ENCODE measurements at regions not wholly inside any gene's neighbourhood (a gene's known extent, or its start where the extent isn't known, plus 50 kb on each side); places are given as distances from the start of the nearest gene placed in this dataset.

- DNase-seq (ENCODE audit: low read depth), result no peak
These were observed 161.0 kb downstream of the TRMT11 start for GRCh38 chr6:126147291-126147815.

- DNase-seq (ENCODE audit: low read depth), result no peak
These were observed 162.5 kb downstream of the TRMT11 start for GRCh38 chr6:126148853-126149252.

- no peak for DNase-seq (ENCODE audit: low read depth)
These were observed 166.0 kb downstream of the TRMT11 start for GRCh38 chr6:126152372-126152745.

- DNase-seq (ENCODE audit: low read depth), result no peak
These were observed 167.3 kb downstream of the TRMT11 start for GRCh38 chr6:126153661-126154060.

GRCh38 chr6:126156973-126157372 is 170.6 kb downstream of the TRMT11 start:
- no peak for DNase-seq (ENCODE audit: low read depth)

- DNase-seq (ENCODE audit: low read depth), result no peak
These were observed 172.2 kb upstream of the CENPW start for GRCh38 chr6:126167726-126168125.

- DNase-seq (ENCODE audit: low read depth), result no peak
These were observed 169.5 kb upstream of the CENPW start for GRCh38 chr6:126170433-126170832.

GRCh38 chr6:126170978-126171382 is 168.9 kb upstream of the CENPW start:
- no peak for DNase-seq (ENCODE audit: low read depth)

GRCh38 chr6:126172131-126172530 is 167.8 kb upstream of the CENPW start:
- DNase-seq (ENCODE audit: low read depth), result no peak

- no peak for DNase-seq (ENCODE audit: low read depth)
These were observed 166.7 kb upstream of the CENPW start for GRCh38 chr6:126173265-126173664.

- no peak for DNase-seq (ENCODE audit: low read depth)
These were observed 165.2 kb upstream of the CENPW start for GRCh38 chr6:126174697-126175096.

- DNase-seq (ENCODE audit: low read depth), result no peak
These were observed 164.7 kb upstream of the CENPW start for GRCh38 chr6:126175251-126175650.

GRCh38 chr6:126176282-126176681 is 163.6 kb upstream of the CENPW start:
- DNase-seq (ENCODE audit: low read depth), result no peak

- DNase-seq (ENCODE audit: low read depth), result peak; percentile 88
These were observed 159.3 kb upstream of the CENPW start for GRCh38 chr6:126180585-126180984.

- DNase-seq (ENCODE audit: low read depth), result no peak
These were observed 158.7 kb upstream of the CENPW start for GRCh38 chr6:126181173-126181741.

- DNase-seq (ENCODE audit: low read depth), result no peak
These were observed 158.0 kb upstream of the CENPW start for GRCh38 chr6:126181890-126182289.

GRCh38 chr6:126182650-126183311 is 157.1 kb upstream of the CENPW start:
- no peak for DNase-seq (ENCODE audit: low read depth)

- DNase-seq (ENCODE audit: low read depth), result no peak
These were observed 154.1 kb upstream of the CENPW start for GRCh38 chr6:126185774-126186173.

GRCh38 chr6:126188279-126188909 is 151.5 kb upstream of the CENPW start:
- no peak for DNase-seq (ENCODE audit: low read depth)

- no peak for DNase-seq (ENCODE audit: low read depth)
These were observed 144.2 kb upstream of the CENPW start for GRCh38 chr6:126195625-126196236.

GRCh38 chr6:126198631-126199030 is 141.3 kb upstream of the CENPW start:
- DNase-seq (ENCODE audit: low read depth), result no peak

GRCh38 chr6:126199466-126199865 is 140.4 kb upstream of the CENPW start:
- DNase-seq (ENCODE audit: low read depth), result no peak

- no peak for DNase-seq (ENCODE audit: low read depth)
These were observed 137.2 kb upstream of the CENPW start for GRCh38 chr6:126202707-126203106.
